Mucosa of stomach (tissue), 1 donor: ENCODE measurements at regions not wholly inside any gene's neighbourhood (a gene's known extent, or its start where the extent isn't known, plus 50 kb on each side); places are given as distances from the start of the nearest gene placed in this dataset.

Experiments
- H3K27me3 ChIP-seq: one replicate; pipeline ENCODE4 v1.7.0; 2013; ENCODE audit warnings: mild to moderate bottlenecking, low read length; ENCODE audit not compliant: control insufficient read depth, insufficient read depth
- H3K36me3 ChIP-seq: one replicate; pipeline ENCODE4 v1.7.0; 2013; ENCODE audit warnings: low read length; ENCODE audit not compliant: control insufficient read depth, insufficient read depth
- H3K4me1 ChIP-seq: one replicate; pipeline ENCODE4 v1.7.0; 2013; ENCODE audit warnings: mild to moderate bottlenecking, low read length; ENCODE audit not compliant: control insufficient read depth, insufficient read depth
- H3K4me3 ChIP-seq: one replicate; pipeline ENCODE4 v1.7.0; 2013; ENCODE audit warnings: low read length
- H3K9ac ChIP-seq: one replicate; pipeline ENCODE4 v1.7.0; 2013; ENCODE audit warnings: mild to moderate bottlenecking, low read length, moderate library complexity
- H3K9me3 ChIP-seq: one replicate; pipeline ENCODE4 v1.7.0; 2013; ENCODE audit warnings: mild to moderate bottlenecking, low read length, moderate library complexity; ENCODE audit not compliant: control insufficient read depth
- donor health status: Pancreatic carcinoma.

- H3K27me3 ChIP-seq: peaks cover 24% of the 10 kb centered on the region
- no peaks in the 10 kb centered on the region for H3K36me3 ChIP-seq
- no peak overlapping the region for H3K4me3 ChIP-seq
- H3K4me1 ChIP-seq: no peaks in the 10 kb centered on the region
- H3K9ac ChIP-seq: no peak overlapping the region
- no peaks in the 10 kb centered on the region for H3K9me3 ChIP-seq
These were observed 55.3 kb upstream of the CFAP46 start for GRCh38 chr10:132997517-132998265.

GRCh38 chr10:132996603-132997343 is 54.4 kb upstream of the CFAP46 start:
- H3K4me1 ChIP-seq: no peaks in the 10 kb centered on the region

GRCh38 chr10:132995909-132996602 is 53.7 kb upstream of the CFAP46 start:
- Histone ChIP-seq H3K36me3 (no peaks in the 10 kb centered on the region), H3K9me3 (no peaks in the 10 kb centered on the region), H3K4me1 (no peaks in the 10 kb centered on the region), H3K4me3 (no peak overlapping the region), H3K27me3 (peaks cover 25% of the 10 kb centered on the region), H3K9ac (no peak overlapping the region)

More at GRCh38 chr10:132996603-132997343, 54.4 kb upstream of the CFAP46 start:
- no peaks in the 10 kb centered on the region for H3K36me3 ChIP-seq
- peaks cover 25% of the 10 kb centered on the region for H3K27me3 ChIP-seq
- H3K9ac ChIP-seq: no peak overlapping the region
- H3K9me3 ChIP-seq: no peaks in the 10 kb centered on the region
- H3K4me3 ChIP-seq: no peak overlapping the region

- H3K9ac ChIP-seq: no peak overlapping the region
- no peaks in the 10 kb centered on the region for H3K36me3 ChIP-seq
- H3K9me3 ChIP-seq: no peaks in the 10 kb centered on the region
- no peak overlapping the region for H3K4me3 ChIP-seq
- no peaks in the 10 kb centered on the region for H3K4me1 ChIP-seq
- H3K27me3 ChIP-seq: peaks cover 25% of the 10 kb centered on the region
These were observed 52.4 kb upstream of the CFAP46 start for GRCh38 chr10:132994811-132995210.

- Histone ChIP-seq H3K4me1 (no peaks in the 10 kb centered on the region), H3K9ac (no peak overlapping the region), H3K27me3 (peaks cover 25% of the 10 kb centered on the region), H3K4me3 (no peak overlapping the region), H3K36me3 (no peaks in the 10 kb centered on the region), H3K9me3 (no peaks in the 10 kb centered on the region)
These were observed 51.9 kb upstream of the CFAP46 start for GRCh38 chr10:132994185-132994796.

GRCh38 chr10:132993271-132994184 is 51.2 kb upstream of the CFAP46 start:
- Histone ChIP-seq H3K27me3 (peaks cover 25% of the 10 kb centered on the region), H3K36me3 (no peaks in the 10 kb centered on the region), H3K4me1 (no peaks in the 10 kb centered on the region), H3K9me3 (no peaks in the 10 kb centered on the region), H3K4me3 (no peak overlapping the region), H3K9ac (no peak overlapping the region)

GRCh38 chr10:132992433-132993215 is 50.3 kb upstream of the CFAP46 start:
- peaks cover 25% of the 10 kb centered on the region for H3K27me3 ChIP-seq
- H3K4me3 ChIP-seq: no peak overlapping the region
- H3K4me1 ChIP-seq: no peaks in the 10 kb centered on the region
- H3K36me3 ChIP-seq: no peaks in the 10 kb centered on the region
- no peaks in the 10 kb centered on the region for H3K9me3 ChIP-seq
- no peak overlapping the region for H3K9ac ChIP-seq
